ENCODE measurements at regions not wholly inside any gene's neighbourhood (a gene's known extent, or its start where the extent isn't known, plus 50 kb on each side); places are given as distances from the start of the nearest gene placed in this dataset.

- no peak overlapping the region for H3K27ac ChIP-seq (ENCODE audit: low read length)
- H3K9me2 ChIP-seq (replicated peaks; ENCODE audit: insufficient read depth, low read length), result no peaks in the 10 kb centered on the region
- no peak overlapping the region for H3K4me2 ChIP-seq (ENCODE audit: low read depth, low read length)
- no peaks in the 10 kb centered on the region for H3K27me3 ChIP-seq (replicated peaks; ENCODE audit: insufficient read depth, low read length)
- DNase-seq, result no peak
- no peak overlapping the region for H3K4me3 ChIP-seq (ENCODE audit: low read length)
- H3K9me3 ChIP-seq (replicated peaks; ENCODE audit: insufficient read depth, low read length), result no peaks in the 10 kb centered on the region
- no peaks in the 10 kb centered on the region for H3K36me3 ChIP-seq (replicated peaks; ENCODE audit: insufficient read depth, low read length)
- no peak for TF ChIP-seq CTCF (IDR thresholded peaks at IDR 0.05; ENCODE audit: low read length)
- no peak for TF ChIP-seq EZH2 (optimal IDR thresholded peaks at IDR 0.05; ENCODE audit: low read depth, low read length)
- no peak for TF ChIP-seq EZH2phosphoT487 (IDR thresholded peaks at IDR 0.05; ENCODE audit: low read length)
- H4K20me1 ChIP-seq (ENCODE audit: insufficient read depth, low read length), result no peaks in the 10 kb centered on the region
- no peaks in the 10 kb centered on the region for H3F3A ChIP-seq (ENCODE audit: insufficient read depth, low read length)
- H2AFZ ChIP-seq (ENCODE audit: low read length), result no peak overlapping the region
- H3K9ac ChIP-seq (ENCODE audit: low read length), result no peak overlapping the region
- H3K4me1 ChIP-seq (ENCODE audit: low read length), result no peaks in the 10 kb centered on the region
- H3K79me2 ChIP-seq (ENCODE audit: low read length), result no peaks in the 10 kb centered on the region
These were observed 2362.4 kb upstream of the TENM3 start for GRCh38 chr4:179880756-179881155.

GRCh38 chr4:179894066-179894778 lies 2349.0 kb upstream of the TENM3 start:
- no peaks in the 10 kb centered on the region for H3K9me2 ChIP-seq (replicated peaks; ENCODE audit: insufficient read depth, low read length)
- DNase-seq, result no peak
- H3K9ac ChIP-seq (ENCODE audit: low read length), result no peak overlapping the region
- no peak overlapping the region for H2AFZ ChIP-seq (ENCODE audit: low read length)
- no peaks in the 10 kb centered on the region for H3K79me2 ChIP-seq (ENCODE audit: low read length)
- TF ChIP-seq CTCF (IDR thresholded peaks at IDR 0.05; ENCODE audit: low read length) (no peak), EZH2 (optimal IDR thresholded peaks at IDR 0.05; ENCODE audit: low read depth, low read length) (no peak), EZH2phosphoT487 (IDR thresholded peaks at IDR 0.05; ENCODE audit: low read length) (no peak)
- H3K27ac ChIP-seq (ENCODE audit: low read length), result no peak overlapping the region
- H3F3A ChIP-seq (ENCODE audit: insufficient read depth, low read length), result no peaks in the 10 kb centered on the region
- no peaks in the 10 kb centered on the region for H3K9me3 ChIP-seq (replicated peaks; ENCODE audit: insufficient read depth, low read length)
- H3K4me3 ChIP-seq (ENCODE audit: low read length), result no peak overlapping the region
- no peaks in the 10 kb centered on the region for H3K36me3 ChIP-seq (replicated peaks; ENCODE audit: insufficient read depth, low read length)
- no peak overlapping the region for H3K4me2 ChIP-seq (ENCODE audit: low read depth, low read length)
- no peaks in the 10 kb centered on the region for H3K4me1 ChIP-seq (ENCODE audit: low read length)
- no peaks in the 10 kb centered on the region for H3K27me3 ChIP-seq (replicated peaks; ENCODE audit: insufficient read depth, low read length)
- no peaks in the 10 kb centered on the region for H4K20me1 ChIP-seq (ENCODE audit: insufficient read depth, low read length)

DNA sequence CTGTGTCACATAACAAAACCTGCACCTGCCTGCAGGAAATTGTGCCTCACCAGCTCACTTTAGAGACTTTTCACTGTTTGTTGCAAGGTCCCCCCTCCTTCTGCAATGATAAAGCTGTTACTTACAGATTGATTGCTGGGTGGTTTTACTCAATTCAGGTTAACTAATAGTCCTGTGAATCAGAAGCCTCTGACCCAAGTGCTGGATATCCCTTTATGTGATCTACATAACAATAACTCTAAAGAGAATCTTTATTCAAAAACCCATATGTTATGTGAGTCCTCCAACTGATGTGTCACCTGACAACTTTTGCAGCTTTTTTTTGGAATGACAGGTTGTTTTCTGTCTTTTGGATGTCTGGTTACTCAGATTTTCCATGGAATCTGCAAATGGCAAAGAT lies 2323.6 kb upstream of the TENM3 start:
- Histone ChIP-seq H3K4me3 (ENCODE audit: low read length) (no peak overlapping the region), H3K27me3 (replicated peaks; ENCODE audit: insufficient read depth, low read length) (no peaks in the 10 kb centered on the region), H3K27ac (ENCODE audit: low read length) (no peak overlapping the region), H3K9ac (ENCODE audit: low read length) (no peak overlapping the region), H3K9me2 (replicated peaks; ENCODE audit: insufficient read depth, low read length) (no peaks in the 10 kb centered on the region), H3K4me2 (ENCODE audit: low read depth, low read length) (no peak overlapping the region), H2AFZ (ENCODE audit: low read length) (no peak overlapping the region), H3F3A (ENCODE audit: insufficient read depth, low read length) (no peaks in the 10 kb centered on the region), H4K20me1 (ENCODE audit: insufficient read depth, low read length) (no peaks in the 10 kb centered on the region), H3K9me3 (replicated peaks; ENCODE audit: insufficient read depth, low read length) (no peaks in the 10 kb centered on the region), H3K79me2 (ENCODE audit: low read length) (no peaks in the 10 kb centered on the region), H3K4me1 (ENCODE audit: low read length) (no peaks in the 10 kb centered on the region), H3K36me3 (replicated peaks; ENCODE audit: insufficient read depth, low read length) (no peaks in the 10 kb centered on the region)
- no peak for DNase-seq
- TF ChIP-seq CTCF (IDR thresholded peaks at IDR 0.05; ENCODE audit: low read length) (no peak), EZH2phosphoT487 (IDR thresholded peaks at IDR 0.05; ENCODE audit: low read length) (no peak), EZH2 (optimal IDR thresholded peaks at IDR 0.05; ENCODE audit: low read depth, low read length) (no peak)

Data from MM.1S (cell line).